Breast epithelium (tissue), 4 donors: ENCODE measurements at regions not wholly inside any gene's neighbourhood (a gene's known extent, or its start where the extent isn't known, plus 50 kb on each side); places are given as distances from the start of the nearest gene placed in this dataset.
A peak's percentile ranks its signal among the peaks of the same experiment; 100 is the strongest.

Experiments used
- DNase-seq, 2 donors: peaks; one replicate each; pipeline ENCODE4 v3.0.0-alpha.2; 2019; ENCODE audit warnings: low spot score in 2 of 2
- H3K27ac ChIP-seq, 2 donors: fragments of 200-600 bp; sonication (generic) in 1 of 2; one replicate each; pipeline ENCODE4 v1.5.1; 2016 to 2019; ENCODE audit warnings: mild to moderate bottlenecking in 1 of 2
- H3K27me3 ChIP-seq, 2 donors: fragments of 200-600 bp; sonication (generic) in 1 of 2; one replicate each; pipeline versions ENCODE4 v1.5.1 to v1.6.0; 2017 to 2019; ENCODE audit warnings: control low read depth in 1 of 2, mild to moderate bottlenecking in 1 of 2
- H3K36me3 ChIP-seq: fragments of 200-600 bp; one replicate; pipeline ENCODE4 v1.5.1; 2019
- H3K4me1 ChIP-seq, 2 donors: fragments of 200-600 bp; sonication (generic); one replicate each; pipeline ENCODE4 v1.5.1; 2016 to 2019; ENCODE audit warnings: control low read depth in 1 of 2
- H3K4me3 ChIP-seq, 3 donors: fragments of 200-600 bp; sonication (generic); 1 replicate in 2 of 3; 2 replicates in 1 of 3; pipeline ENCODE4 v1.5.1; 2016 to 2019; ENCODE audit warnings: mild to moderate bottlenecking in 3 of 3, moderate library complexity in 2 of 3
- H3K9me3 ChIP-seq, 2 donors: fragments of 200-600 bp; sonication (generic) in 1 of 2; one replicate each; pipeline ENCODE4 v1.5.1; 2016 to 2019; ENCODE audit warnings: control low read depth in 1 of 2
- POLR2A ChIP-seq: fragments of 450-650 bp; IDR thresholded peaks from one replicate; pipeline ENCODE4 v1.6.1; 2016; ENCODE audit warnings: antibody characterized with exemption, mild to moderate bottlenecking, moderate library complexity
- POLR2AphosphoS5 ChIP-seq, 3 donors: sonication (generic); formaldehyde crosslinking; IDR thresholded peaks; one replicate each; pipeline ENCODE4 v1.6.1; 2017; ENCODE audit warnings: antibody characterized with exemption in 3 of 3
- intact Hi-C: fragments of 100-400 bp; cut with DNase I; formaldehyde crosslinking; loops from one replicate; pipeline ENCODE4 v1.15.1; 2023; ENCODE audit warnings: low total_unique reads
- TF ChIP-seq, protein P1 (sequence below), 3 donors: fragments of 450-650 bp; IDR thresholded peaks; one replicate each; pipeline ENCODE4 v1.5.1; 2016 to 2017; ENCODE audit warnings: antibody characterized with exemption in 3 of 3, mild to moderate bottlenecking in 3 of 3, moderate library complexity in 3 of 3

GRCh38 chr17:13374203-13375143 is 227.3 kb downstream of the HS3ST3A1 start:
- H3K9me3 ChIP-seq, result no peaks in the 10 kb centered on the region
- TF ChIP-seq POLR2AphosphoS5 (IDR thresholded peaks at IDR 0.05) (no peak), POLR2A (no peak)
- TF ChIP-seq, protein P1, sequence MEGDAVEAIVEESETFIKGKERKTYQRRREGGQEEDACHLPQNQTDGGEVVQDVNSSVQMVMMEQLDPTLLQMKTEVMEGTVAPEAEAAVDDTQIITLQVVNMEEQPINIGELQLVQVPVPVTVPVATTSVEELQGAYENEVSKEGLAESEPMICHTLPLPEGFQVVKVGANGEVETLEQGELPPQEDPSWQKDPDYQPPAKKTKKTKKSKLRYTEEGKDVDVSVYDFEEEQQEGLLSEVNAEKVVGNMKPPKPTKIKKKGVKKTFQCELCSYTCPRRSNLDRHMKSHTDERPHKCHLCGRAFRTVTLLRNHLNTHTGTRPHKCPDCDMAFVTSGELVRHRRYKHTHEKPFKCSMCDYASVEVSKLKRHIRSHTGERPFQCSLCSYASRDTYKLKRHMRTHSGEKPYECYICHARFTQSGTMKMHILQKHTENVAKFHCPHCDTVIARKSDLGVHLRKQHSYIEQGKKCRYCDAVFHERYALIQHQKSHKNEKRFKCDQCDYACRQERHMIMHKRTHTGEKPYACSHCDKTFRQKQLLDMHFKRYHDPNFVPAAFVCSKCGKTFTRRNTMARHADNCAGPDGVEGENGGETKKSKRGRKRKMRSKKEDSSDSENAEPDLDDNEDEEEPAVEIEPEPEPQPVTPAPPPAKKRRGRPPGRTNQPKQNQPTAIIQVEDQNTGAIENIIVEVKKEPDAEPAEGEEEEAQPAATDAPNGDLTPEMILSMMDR (IDR thresholded peaks at IDR 0.05), result no peak
- H3K27me3 ChIP-seq, result no peaks in the 10 kb centered on the region
- intact Hi-C loops, result loop anchor here (5.0 kb wide), 1 partner anchor 358 kb away; no protein-coding TSS in a partner anchor
- H3K27ac ChIP-seq, result peak overlapping the region in 1 of 2 donors; percentile 25
- H3K4me3 ChIP-seq, result no peak overlapping the region
- no peaks in the 10 kb centered on the region for H3K4me1 ChIP-seq
- H3K36me3 ChIP-seq, result no peaks in the 10 kb centered on the region
- DNase-seq, result no peak

- intact Hi-C loops, result no loop called here
- Histone ChIP-seq H3K4me1 (no peaks in the 10 kb centered on the region), H3K9me3 (no peaks in the 10 kb centered on the region), H3K27ac (no peak overlapping the region), H3K4me3 (no peak overlapping the region), H3K27me3 (no peaks in the 10 kb centered on the region), H3K36me3 (no peaks in the 10 kb centered on the region)
- no peak for DNase-seq
- TF ChIP-seq POLR2AphosphoS5 (IDR thresholded peaks at IDR 0.05) (no peak), POLR2A (no peak)
- TF ChIP-seq, protein P1 (IDR thresholded peaks at IDR 0.05), result no peak
These were observed 229.3 kb downstream of the HS3ST3A1 start for GRCh38 chr17:13372432-13372831.

- H3K4me3 ChIP-seq, result no peak overlapping the region
These were observed 234.6 kb downstream of the HS3ST3A1 start for GRCh38 chr17:13367154-13367553.

GRCh38 chr17:13365331-13365730 is 236.4 kb downstream of the HS3ST3A1 start:
- intact Hi-C loops, result no loop called here
- Histone ChIP-seq H3K36me3 (no peaks in the 10 kb centered on the region), H3K27ac (no peak overlapping the region)

More at GRCh38 chr17:13367154-13367553, 234.6 kb downstream of the HS3ST3A1 start:
- no peaks in the 10 kb centered on the region for H3K36me3 ChIP-seq
- H3K9me3 ChIP-seq, result no peaks in the 10 kb centered on the region
- H3K4me1 ChIP-seq, result no peaks in the 10 kb centered on the region
- intact Hi-C loops, result no loop called here
- no peak overlapping the region for H3K27ac ChIP-seq
- TF ChIP-seq POLR2AphosphoS5 (IDR thresholded peaks at IDR 0.05), result no peak
- TF ChIP-seq, protein P1 (IDR thresholded peaks at IDR 0.05), result no peak
- TF ChIP-seq POLR2A, result no peak
- no peaks in the 10 kb centered on the region for H3K27me3 ChIP-seq
- no peak for DNase-seq

More at GRCh38 chr17:13365331-13365730, 236.4 kb downstream of the HS3ST3A1 start:
- TF ChIP-seq, protein P1 (IDR thresholded peaks at IDR 0.05), result no peak
- TF ChIP-seq POLR2A (no peak), POLR2AphosphoS5 (IDR thresholded peaks at IDR 0.05) (no peak)
- no peaks in the 10 kb centered on the region for H3K9me3 ChIP-seq
- no peak overlapping the region for H3K4me3 ChIP-seq
- no peak for DNase-seq
- no peaks in the 10 kb centered on the region for H3K27me3 ChIP-seq
- H3K4me1 ChIP-seq, result no peaks in the 10 kb centered on the region
